ENCODE measurements at regions not wholly inside any gene's neighbourhood (a gene's known extent, or its start where the extent isn't known, plus 50 kb on each side); places are given as distances from the start of the nearest gene placed in this dataset.

DNA sequence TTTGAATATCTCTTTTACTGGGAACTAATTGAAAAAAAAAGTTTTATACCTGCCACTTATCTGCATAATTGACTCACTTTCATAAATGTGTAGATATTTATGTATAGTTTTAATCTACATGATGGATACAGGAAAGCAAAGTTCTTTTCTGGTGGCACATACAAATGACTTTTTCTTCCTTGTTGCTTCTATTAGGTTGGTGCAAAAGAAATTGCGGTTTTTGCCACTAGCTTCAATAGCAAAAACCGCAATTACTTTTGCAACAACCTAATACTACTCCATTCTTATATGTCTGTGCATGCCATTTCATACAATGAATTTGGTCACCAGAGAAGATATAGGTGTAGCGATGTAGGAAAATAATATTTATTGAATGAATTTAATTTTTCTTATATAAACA lies 344.5 kb upstream of the PCDH20 start (continued):
- TF ChIP-seq, protein P1, sequence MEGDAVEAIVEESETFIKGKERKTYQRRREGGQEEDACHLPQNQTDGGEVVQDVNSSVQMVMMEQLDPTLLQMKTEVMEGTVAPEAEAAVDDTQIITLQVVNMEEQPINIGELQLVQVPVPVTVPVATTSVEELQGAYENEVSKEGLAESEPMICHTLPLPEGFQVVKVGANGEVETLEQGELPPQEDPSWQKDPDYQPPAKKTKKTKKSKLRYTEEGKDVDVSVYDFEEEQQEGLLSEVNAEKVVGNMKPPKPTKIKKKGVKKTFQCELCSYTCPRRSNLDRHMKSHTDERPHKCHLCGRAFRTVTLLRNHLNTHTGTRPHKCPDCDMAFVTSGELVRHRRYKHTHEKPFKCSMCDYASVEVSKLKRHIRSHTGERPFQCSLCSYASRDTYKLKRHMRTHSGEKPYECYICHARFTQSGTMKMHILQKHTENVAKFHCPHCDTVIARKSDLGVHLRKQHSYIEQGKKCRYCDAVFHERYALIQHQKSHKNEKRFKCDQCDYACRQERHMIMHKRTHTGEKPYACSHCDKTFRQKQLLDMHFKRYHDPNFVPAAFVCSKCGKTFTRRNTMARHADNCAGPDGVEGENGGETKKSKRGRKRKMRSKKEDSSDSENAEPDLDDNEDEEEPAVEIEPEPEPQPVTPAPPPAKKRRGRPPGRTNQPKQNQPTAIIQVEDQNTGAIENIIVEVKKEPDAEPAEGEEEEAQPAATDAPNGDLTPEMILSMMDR (IDR thresholded peaks at IDR 0.05), result no peak
- no peak for TF ChIP-seq NR3C1 (CRISPR knock-in tag; conservative IDR thresholded peaks at IDR 0.05; ENCODE audit: low read depth)

DNA sequence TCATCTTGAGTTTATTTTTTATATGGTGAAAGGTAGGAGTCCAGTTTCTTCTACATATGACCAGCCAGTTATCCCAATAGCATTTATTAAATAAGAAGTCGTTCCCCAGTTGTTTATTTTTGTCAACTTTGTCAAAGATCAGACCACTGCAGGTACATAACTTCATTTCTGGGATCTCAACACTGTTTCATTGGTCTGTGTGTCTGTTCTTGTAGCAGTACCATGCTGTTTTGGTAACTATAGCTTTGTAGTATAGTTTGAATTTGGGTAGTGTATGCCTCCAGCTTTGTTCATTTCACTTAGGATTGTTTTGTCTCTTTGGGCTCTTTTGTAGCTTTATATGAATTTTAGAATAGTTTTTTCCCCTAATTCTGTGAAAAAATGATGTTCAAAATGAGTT lies 340.4 kb upstream of the PCDH20 start:
- TF ChIP-seq MYBL2 (CRISPR knock-in tag; IDR thresholded peaks at IDR 0.05), result no peak
- TF ChIP-seq, protein P2, sequence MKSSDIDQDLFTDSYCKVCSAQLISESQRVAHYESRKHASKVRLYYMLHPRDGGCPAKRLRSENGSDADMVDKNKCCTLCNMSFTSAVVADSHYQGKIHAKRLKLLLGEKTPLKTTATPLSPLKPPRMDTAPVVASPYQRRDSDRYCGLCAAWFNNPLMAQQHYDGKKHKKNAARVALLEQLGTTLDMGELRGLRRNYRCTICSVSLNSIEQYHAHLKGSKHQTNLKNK (CRISPR knock-in tag; IDR thresholded peaks at IDR 0.05), result no peak
- no peak for TF ChIP-seq NR2C2 (CRISPR knock-in tag; IDR thresholded peaks at IDR 0.05)
- no peak for TF ChIP-seq MXD4 (CRISPR knock-in tag; IDR thresholded peaks at IDR 0.05; ENCODE audit: borderline replicate concordance)
- TF ChIP-seq TP53 (CRISPR knock-in tag; IDR thresholded peaks at IDR 0.05), result no peak
- no peak overlapping the region for H3K4me3 Mint-ChIP-seq
- CTCF ChIA-PET, result no interaction called here
- H3K27ac Mint-ChIP-seq, result no peak overlapping the region
- no peaks in the 10 kb centered on the region for H3K4me1 Mint-ChIP-seq
- peaks cover 7% of the 10 kb centered on the region; the same call in 1 of the 2 replicates for H3K36me3 Mint-ChIP-seq
- POLR2A ChIA-PET, result no interaction called here
- DNase-seq (ENCODE audit: low spot score) (no peak), ATAC-seq (no peak)
- peaks cover 15% of the 10 kb centered on the region for H3K9me3 Mint-ChIP-seq
- no peaks in the 10 kb centered on the region for H3K27me3 Mint-ChIP-seq (ENCODE audit: low read depth)

DNA sequence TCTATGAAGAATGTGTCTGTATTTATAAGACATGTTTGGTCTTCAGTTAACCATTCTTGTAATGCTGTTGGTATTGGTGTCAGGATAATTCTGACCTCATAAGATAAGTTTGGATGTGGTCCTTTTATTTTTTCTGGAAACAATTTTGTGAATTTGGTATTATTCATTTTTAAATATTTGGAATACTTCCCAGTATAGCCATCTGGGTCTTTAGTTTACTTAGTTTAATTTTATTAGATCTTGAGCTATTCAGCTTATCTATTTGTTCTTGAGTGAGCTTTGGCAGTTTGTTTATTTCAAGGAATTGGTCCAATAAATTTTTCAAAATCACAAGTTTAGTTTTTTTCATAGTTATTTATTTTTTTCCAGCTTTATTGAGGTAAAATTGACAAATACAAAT lies 335.4 kb upstream of the PCDH20 start:
- H3K27ac Mint-ChIP-seq, result no peak overlapping the region
- ChIA-PET CTCF (no interaction called here), POLR2A (no interaction called here)
- TF ChIP-seq ZNF423 (CRISPR knock-in tag; IDR thresholded peaks at IDR 0.05) (no peak), TCF7 (CRISPR knock-in tag; IDR thresholded peaks at IDR 0.05; ENCODE audit: low read depth) (no peak), RELA (CRISPR knock-in tag; IDR thresholded peaks at IDR 0.05; ENCODE audit: borderline replicate concordance) (no peak), TEAD4 (CRISPR knock-in tag; IDR thresholded peaks at IDR 0.05) (no peak), NR1H2 (CRISPR knock-in tag; IDR thresholded peaks at IDR 0.05) (no peak), TP53 (CRISPR knock-in tag; IDR thresholded peaks at IDR 0.05) (no peak), RORB (CRISPR knock-in tag; IDR thresholded peaks at IDR 0.05) (no peak), ZBTB21 (CRISPR knock-in tag; IDR thresholded peaks at IDR 0.05; ENCODE audit: borderline replicate concordance) (no peak), ZNF138 (CRISPR knock-in tag; conservative IDR thresholded peaks at IDR 0.05) (no peak), SMAD3 (CRISPR knock-in tag; IDR thresholded peaks at IDR 0.05; ENCODE audit: borderline replicate concordance) (no peak), ZNF263 (CRISPR knock-in tag; IDR thresholded peaks at IDR 0.05; ENCODE audit: low read depth) (no peak), ZNF396 (CRISPR knock-in tag; IDR thresholded peaks at IDR 0.05; ENCODE audit: borderline replicate concordance) (no peak), CREM (CRISPR knock-in tag; IDR thresholded peaks at IDR 0.05) (no peak), MYBL2 (CRISPR knock-in tag; IDR thresholded peaks at IDR 0.05) (no peak), FOXJ3 (CRISPR knock-in tag; IDR thresholded peaks at IDR 0.05; ENCODE audit: borderline replicate concordance) (no peak), SMAD4 (CRISPR knock-in tag; IDR thresholded peaks at IDR 0.05) (no peak)
- TF ChIP-seq, protein P3, sequence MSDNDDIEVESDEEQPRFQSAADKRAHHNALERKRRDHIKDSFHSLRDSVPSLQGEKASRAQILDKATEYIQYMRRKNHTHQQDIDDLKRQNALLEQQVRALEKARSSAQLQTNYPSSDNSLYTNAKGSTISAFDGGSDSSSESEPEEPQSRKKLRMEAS (CRISPR knock-in tag; IDR thresholded peaks at IDR 0.05), result no peak
- TF ChIP-seq, protein P4, sequence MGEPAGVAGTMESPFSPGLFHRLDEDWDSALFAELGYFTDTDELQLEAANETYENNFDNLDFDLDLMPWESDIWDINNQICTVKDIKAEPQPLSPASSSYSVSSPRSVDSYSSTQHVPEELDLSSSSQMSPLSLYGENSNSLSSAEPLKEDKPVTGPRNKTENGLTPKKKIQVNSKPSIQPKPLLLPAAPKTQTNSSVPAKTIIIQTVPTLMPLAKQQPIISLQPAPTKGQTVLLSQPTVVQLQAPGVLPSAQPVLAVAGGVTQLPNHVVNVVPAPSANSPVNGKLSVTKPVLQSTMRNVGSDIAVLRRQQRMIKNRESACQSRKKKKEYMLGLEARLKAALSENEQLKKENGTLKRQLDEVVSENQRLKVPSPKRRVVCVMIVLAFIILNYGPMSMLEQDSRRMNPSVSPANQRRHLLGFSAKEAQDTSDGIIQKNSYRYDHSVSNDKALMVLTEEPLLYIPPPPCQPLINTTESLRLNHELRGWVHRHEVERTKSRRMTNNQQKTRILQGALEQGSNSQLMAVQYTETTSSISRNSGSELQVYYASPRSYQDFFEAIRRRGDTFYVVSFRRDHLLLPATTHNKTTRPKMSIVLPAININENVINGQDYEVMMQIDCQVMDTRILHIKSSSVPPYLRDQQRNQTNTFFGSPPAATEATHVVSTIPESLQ (CRISPR knock-in tag; IDR thresholded peaks at IDR 0.05), result no peak
- TF ChIP-seq, protein P5, sequence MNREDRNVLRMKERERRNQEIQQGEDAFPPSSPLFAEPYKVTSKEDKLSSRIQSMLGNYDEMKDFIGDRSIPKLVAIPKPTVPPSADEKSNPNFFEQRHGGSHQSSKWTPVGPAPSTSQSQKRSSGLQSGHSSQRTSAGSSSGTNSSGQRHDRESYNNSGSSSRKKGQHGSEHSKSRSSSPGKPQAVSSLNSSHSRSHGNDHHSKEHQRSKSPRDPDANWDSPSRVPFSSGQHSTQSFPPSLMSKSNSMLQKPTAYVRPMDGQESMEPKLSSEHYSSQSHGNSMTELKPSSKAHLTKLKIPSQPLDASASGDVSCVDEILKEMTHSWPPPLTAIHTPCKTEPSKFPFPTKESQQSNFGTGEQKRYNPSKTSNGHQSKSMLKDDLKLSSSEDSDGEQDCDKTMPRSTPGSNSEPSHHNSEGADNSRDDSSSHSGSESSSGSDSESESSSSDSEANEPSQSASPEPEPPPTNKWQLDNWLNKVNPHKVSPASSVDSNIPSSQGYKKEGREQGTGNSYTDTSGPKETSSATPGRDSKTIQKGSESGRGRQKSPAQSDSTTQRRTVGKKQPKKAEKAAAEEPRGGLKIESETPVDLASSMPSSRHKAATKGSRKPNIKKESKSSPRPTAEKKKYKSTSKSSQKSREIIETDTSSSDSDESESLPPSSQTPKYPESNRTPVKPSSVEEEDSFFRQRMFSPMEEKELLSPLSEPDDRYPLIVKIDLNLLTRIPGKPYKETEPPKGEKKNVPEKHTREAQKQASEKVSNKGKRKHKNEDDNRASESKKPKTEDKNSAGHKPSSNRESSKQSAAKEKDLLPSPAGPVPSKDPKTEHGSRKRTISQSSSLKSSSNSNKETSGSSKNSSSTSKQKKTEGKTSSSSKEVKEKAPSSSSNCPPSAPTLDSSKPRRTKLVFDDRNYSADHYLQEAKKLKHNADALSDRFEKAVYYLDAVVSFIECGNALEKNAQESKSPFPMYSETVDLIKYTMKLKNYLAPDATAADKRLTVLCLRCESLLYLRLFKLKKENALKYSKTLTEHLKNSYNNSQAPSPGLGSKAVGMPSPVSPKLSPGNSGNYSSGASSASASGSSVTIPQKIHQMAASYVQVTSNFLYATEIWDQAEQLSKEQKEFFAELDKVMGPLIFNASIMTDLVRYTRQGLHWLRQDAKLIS (CRISPR knock-in tag; IDR thresholded peaks at IDR 0.05; ENCODE audit: borderline replicate concordance), result no peak
- TF ChIP-seq, protein P6, sequence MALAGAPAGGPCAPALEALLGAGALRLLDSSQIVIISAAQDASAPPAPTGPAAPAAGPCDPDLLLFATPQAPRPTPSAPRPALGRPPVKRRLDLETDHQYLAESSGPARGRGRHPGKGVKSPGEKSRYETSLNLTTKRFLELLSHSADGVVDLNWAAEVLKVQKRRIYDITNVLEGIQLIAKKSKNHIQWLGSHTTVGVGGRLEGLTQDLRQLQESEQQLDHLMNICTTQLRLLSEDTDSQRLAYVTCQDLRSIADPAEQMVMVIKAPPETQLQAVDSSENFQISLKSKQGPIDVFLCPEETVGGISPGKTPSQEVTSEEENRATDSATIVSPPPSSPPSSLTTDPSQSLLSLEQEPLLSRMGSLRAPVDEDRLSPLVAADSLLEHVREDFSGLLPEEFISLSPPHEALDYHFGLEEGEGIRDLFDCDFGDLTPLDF (CRISPR knock-in tag; IDR thresholded peaks at IDR 0.05), result no peak
- no peak overlapping the region for H3K4me3 Mint-ChIP-seq
- DNase-seq (ENCODE audit: low spot score) (no peak), ATAC-seq (no peak)
- H3K27me3 Mint-ChIP-seq (ENCODE audit: low read depth), result no peaks in the 10 kb centered on the region
- peaks cover 8% of the 10 kb centered on the region for H3K9me3 Mint-ChIP-seq
- H3K36me3 Mint-ChIP-seq, result peaks cover 7% of the 10 kb centered on the region; the same call in 1 of the 2 replicates
- H3K4me1 Mint-ChIP-seq, result no peaks in the 10 kb centered on the region
